LNCaP clone FGC (cell line): ENCODE measurements at regions not wholly inside any gene's neighbourhood (a gene's known extent, or its start where the extent isn't known, plus 50 kb on each side); places are given as distances from the start of the nearest gene placed in this dataset.

Source experiments
- DNase-seq: peaks from one replicate; pipeline ENCODE4 v3.0.0-alpha.2; 2011; ENCODE audit warnings: low read depth
- H3K4me3 ChIP-seq: 2 replicates; pipeline ENCODE4 v1.5.1; 2011; ENCODE audit warnings: mild to moderate bottlenecking, low read depth, low read length, control low read depth
- TF ChIP-seq, protein P1 (sequence below): IDR thresholded peaks from 2 replicates; pipeline ENCODE4 v1.5.1; 2012; ENCODE audit warnings: mild to moderate bottlenecking; ENCODE audit not compliant: control insufficient read depth, insufficient read depth; ENCODE audit errors: extremely low read depth

DNA sequence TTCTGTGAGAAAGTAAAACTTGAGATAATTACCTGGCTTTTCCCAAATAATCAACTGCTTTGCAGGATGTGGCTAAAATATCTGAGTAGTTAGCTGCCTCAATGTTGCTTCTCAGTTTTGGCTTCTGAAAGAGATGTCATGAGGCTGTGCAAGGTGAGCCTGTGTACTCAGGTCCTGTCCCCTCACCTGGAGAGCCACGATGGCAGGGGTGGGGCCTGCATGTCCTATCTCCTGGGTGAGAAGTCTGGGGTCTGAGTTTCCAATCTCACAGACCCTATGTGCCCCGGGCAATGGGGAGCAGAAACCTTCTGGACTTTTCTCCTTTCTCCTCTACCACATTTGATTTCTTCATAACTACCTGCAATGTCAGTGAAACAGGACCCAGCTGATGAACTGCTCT, 338.6 kb upstream of the B3GAT1 start:
- TF ChIP-seq, protein P1, sequence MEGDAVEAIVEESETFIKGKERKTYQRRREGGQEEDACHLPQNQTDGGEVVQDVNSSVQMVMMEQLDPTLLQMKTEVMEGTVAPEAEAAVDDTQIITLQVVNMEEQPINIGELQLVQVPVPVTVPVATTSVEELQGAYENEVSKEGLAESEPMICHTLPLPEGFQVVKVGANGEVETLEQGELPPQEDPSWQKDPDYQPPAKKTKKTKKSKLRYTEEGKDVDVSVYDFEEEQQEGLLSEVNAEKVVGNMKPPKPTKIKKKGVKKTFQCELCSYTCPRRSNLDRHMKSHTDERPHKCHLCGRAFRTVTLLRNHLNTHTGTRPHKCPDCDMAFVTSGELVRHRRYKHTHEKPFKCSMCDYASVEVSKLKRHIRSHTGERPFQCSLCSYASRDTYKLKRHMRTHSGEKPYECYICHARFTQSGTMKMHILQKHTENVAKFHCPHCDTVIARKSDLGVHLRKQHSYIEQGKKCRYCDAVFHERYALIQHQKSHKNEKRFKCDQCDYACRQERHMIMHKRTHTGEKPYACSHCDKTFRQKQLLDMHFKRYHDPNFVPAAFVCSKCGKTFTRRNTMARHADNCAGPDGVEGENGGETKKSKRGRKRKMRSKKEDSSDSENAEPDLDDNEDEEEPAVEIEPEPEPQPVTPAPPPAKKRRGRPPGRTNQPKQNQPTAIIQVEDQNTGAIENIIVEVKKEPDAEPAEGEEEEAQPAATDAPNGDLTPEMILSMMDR, result no peak
- H3K4me3 ChIP-seq, result no peak overlapping the region
- DNase-seq, result no peak

DNA sequence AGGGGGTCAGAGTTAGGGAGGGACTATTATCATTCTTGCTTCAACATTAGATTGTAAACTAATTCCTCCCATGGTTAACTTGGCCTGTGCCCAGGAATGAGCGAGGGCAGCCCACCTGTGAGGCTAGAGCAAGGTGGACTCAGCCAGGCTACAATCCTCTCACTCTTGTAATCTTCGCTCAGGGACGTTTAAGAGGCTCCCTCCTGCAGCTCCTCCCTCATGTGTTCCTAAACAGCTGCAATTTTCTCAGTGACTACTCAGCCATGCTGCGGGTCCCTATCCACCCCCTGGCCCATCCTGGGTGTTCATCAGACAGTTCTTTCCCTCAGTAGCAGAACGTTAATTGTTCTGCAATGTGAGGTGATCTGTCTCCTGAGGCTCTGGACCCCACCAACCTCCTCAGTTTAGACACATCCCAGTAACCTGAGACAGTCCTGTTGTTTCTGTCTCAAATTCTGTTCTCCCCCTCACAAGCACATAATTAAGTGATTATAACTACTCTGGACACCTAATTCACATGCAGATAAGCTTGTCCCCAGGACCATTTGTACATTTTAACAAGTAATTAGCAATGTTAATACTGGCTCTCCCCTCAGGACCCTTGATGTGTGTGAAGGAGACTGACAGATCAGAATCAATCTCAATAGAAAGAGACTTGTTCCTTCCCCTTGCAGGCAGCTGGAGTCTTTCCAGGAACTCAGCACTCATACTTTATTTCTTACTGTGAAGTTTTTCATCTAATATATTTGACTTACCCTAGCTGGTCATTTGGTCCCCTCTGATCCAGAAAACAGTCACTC, 337.2 kb upstream of the B3GAT1 start:
- no peak for DNase-seq
- TF ChIP-seq, protein P1, result no peak
- H3K4me3 ChIP-seq, result no peak overlapping the region

DNA sequence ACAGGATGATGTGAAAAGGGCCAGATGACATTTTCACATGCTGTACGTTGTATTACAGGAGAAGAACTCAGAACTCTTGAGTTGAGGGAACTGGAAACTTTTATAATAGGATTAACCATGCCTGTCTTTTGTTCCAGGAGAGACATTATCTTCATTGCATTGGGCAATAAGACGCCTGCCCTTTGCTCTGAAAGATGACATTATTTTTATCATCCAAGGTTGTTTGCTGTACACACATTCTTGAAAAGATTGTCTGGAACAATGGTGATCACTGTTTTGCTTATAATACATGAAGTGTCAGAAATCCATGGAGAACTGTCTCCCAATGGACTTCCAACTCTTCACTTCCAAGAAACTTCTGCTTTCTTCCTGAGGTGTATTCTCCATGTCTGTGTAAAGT, 334.6 kb upstream of the B3GAT1 start:
- DNase-seq, result no peak
- no peak overlapping the region for H3K4me3 ChIP-seq
- TF ChIP-seq, protein P1, result no peak

DNA sequence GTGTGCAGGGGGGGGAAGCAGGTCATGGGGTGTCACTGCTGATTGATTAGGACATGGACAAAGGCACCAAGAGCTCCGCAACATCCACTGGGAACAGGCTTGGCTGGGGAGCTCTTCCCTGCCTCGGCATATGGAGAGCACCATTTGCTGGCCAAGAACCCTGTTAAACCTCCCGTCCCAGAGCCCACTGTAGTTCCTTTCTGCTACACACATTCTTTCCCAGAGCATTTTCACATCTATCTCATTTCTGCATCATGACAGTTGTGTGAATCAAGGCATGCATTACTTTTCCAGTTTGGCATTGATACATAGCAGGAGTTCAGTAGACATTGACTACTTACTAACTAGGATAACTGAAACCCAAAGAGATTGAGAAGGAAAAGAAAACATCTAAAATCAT, 333.4 kb upstream of the B3GAT1 start:
- no peak overlapping the region for H3K4me3 ChIP-seq
- TF ChIP-seq, protein P1, result no peak
- no peak for DNase-seq

DNA sequence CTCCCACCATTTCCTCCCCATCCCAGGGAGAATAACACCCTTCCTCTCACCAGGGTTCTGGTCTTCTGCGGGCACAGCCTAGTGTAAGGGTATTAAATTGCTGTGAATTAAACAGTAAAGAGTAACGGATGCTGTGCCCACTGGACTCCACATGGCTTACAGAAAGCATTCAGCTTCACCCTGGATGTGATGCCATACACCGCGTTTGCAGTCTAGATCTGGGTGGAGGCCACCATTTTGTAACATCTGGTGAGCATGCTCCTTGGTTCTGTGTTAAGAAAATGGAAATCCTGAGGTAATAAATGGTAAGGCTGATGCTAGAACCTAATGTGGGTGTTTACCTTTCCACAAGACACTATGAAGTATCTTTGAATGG, 331.8 kb upstream of the B3GAT1 start:
- no peak for DNase-seq
- TF ChIP-seq, protein P1, result no peak
- no peak overlapping the region for H3K4me3 ChIP-seq

DNA sequence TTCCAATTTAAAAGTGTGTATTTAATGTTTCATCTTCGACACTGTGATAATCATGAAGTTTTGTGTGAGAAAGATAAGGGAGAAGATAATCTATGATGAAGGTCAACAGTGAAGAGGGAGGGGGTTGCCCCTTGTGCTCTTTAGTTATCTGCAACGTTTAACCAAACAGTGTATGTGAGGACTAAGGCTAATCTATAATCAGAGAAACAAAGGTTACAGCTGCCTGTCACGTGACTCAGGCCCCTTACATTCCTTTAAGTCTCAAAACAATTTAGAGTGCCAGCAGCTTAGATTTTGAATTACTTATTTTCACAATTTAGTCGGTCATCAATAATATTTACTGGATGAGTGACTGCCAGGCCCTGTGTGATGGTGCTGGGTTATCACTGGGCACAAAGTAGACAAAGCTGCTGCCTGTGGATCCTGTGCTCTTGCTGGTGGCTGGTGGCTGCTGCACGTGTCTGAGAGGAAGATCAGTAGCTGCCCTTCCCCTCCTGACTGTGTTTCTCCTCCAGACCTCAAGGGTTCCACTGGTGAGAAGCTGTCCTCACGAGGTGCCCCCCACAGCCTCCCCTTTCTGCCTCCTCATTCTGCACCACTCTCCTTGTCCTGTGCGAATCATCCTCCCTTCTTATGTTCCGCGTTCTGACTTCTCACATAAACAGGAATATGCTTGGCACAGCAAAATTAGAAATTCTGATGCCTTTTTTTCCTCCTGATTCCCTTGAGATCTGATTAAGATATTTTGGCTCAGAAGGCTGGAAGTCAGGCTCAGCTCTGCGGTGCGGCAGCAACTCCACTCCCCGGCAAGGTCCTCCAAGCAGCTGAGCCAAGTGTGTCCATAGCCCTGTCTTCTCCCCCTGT, 331.1 kb upstream of the B3GAT1 start:
- TF ChIP-seq, protein P1, result no peak
- no peak overlapping the region for H3K4me3 ChIP-seq
- DNase-seq, result no peak

DNA sequence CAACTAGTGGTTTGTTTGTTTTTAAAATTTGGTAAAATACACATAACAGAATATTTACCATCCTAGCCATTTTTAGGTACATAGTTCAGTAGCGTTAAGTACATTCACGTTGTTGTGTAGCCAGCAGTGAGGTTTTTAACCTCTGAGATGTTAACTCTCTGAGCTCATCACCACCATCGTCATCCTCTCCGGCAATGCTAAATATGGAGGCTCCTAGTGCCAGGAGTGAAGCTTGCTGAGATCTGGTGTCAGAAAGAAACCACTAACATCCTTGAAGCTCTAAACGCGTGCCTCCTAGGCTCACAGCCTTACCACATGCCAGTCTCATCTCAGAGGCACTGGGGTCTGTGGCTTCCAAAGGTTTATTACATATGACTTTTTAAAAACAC, 330.2 kb upstream of the B3GAT1 start:
- no peak overlapping the region for H3K4me3 ChIP-seq
- TF ChIP-seq, protein P1, result no peak
- DNase-seq, result no peak
